HepG2 (cell line): ENCODE measurements at regions not wholly inside any gene's neighbourhood (a gene's known extent, or its start where the extent isn't known, plus 50 kb on each side); places are given as distances from the start of the nearest gene placed in this dataset. TPM values are rescaled to one million over a fixed set of nuclear protein-coding genes. Genes with fewer than 3 reads are reported as not detected.

ENCODE experiments used
- microRNA counts: library from miRNA; unstranded; fragments of <30 nt; microRNA quantifications from one replicate; lab custom pipeline; 2015
- microRNA-seq: library from miRNA; unstranded; fragments of <30 nt; microRNA quantifications from one replicate; pipeline ENCODE4, GENCODE V29; 2020
- small RNA-seq, 3 experiments: library from RNA; depleted of rRNA; stranded (forward); fragments of <200 nt; gene quantifications; one replicate each; pipeline ENCODE3, GENCODE V24; 2012; ENCODE audit warnings: low read depth in 2 of 3, low replicate concordance in 1 of 3; ENCODE audit not compliant: insufficient read length in 3 of 3, insufficient read depth in 2 of 3

MicroRNAs encoded in the stretch of these regions (microRNA counts, 767-probe panel; counts per million panel counts)
- not detected for microRNA hsa-miR-516b-5p (lab: Ali Mortazavi, UCI)
- microRNA hsa-miR-517a-3p (lab: Ali Mortazavi, UCI): not detected
- microRNA hsa-miR-517b-3p (lab: Ali Mortazavi, UCI): not detected
- microRNA hsa-miR-518b (lab: Ali Mortazavi, UCI): not detected
- microRNA hsa-miR-518c-3p (lab: Ali Mortazavi, UCI): not detected
- not detected for microRNA hsa-miR-518e-3p (lab: Ali Mortazavi, UCI)
- not detected for microRNA hsa-miR-518f-3p (lab: Ali Mortazavi, UCI)
- not detected for microRNA hsa-miR-519d (lab: Ali Mortazavi, UCI)
- microRNA hsa-miR-520b (lab: Ali Mortazavi, UCI): not detected
- microRNA hsa-miR-520c-3p (lab: Ali Mortazavi, UCI): not detected
- microRNA hsa-miR-520d-3p (lab: Ali Mortazavi, UCI): not detected
- microRNA hsa-miR-520d-5p+hsa-miR-518a-5p+hsa-miR-527 (lab: Ali Mortazavi, UCI): not detected
- not detected for microRNA hsa-miR-520g (lab: Ali Mortazavi, UCI)
- not detected for microRNA hsa-miR-521 (lab: Ali Mortazavi, UCI)
- microRNA hsa-miR-523-3p (lab: Ali Mortazavi, UCI): not detected
- microRNA hsa-miR-524-3p (lab: Ali Mortazavi, UCI): not detected
- microRNA hsa-miR-524-5p (lab: Ali Mortazavi, UCI): not detected
- not detected for microRNA hsa-miR-525-3p (lab: Ali Mortazavi, UCI)
- not detected for microRNA hsa-miR-525-5p (lab: Ali Mortazavi, UCI)
- microRNA hsa-miR-526a+hsa-miR-520c-5p+hsa-miR-518d-5p (lab: Ali Mortazavi, UCI): not detected

Small RNA genes lying in the stretch of these regions (microRNA-seq; reads per million reads assigned to microRNA genes)
- gene MIR516B2 (not detected), gene MIR517A (not detected), gene MIR517B (not detected), gene MIR518B (not detected), gene MIR518C (not detected), gene MIR518E (not detected), gene MIR518F (0.51 reads per million), gene MIR519D (not detected), gene MIR520B (not detected), gene MIR520C (not detected), gene MIR520D (not detected), gene MIR520G (not detected), gene MIR521-2 (not detected), gene MIR523 (not detected), gene MIR524 (not detected), gene MIR525 (not detected), gene MIR526A1 (not detected), gene MIR526A2 (not detected)

Small RNA genes lying in the stretch of these regions (small RNA-seq; reads per million reads assigned to genes)
- gene MIR516B2 (0 reads per million in 3 experiments), gene MIR517A (0 reads per million in 3 experiments), gene MIR517B (0 reads per million in 3 experiments), gene MIR518B (0 to 0.98 (median 0) reads per million in 3 experiments), gene MIR518E (0 reads per million in 3 experiments), gene MIR518F (0 reads per million in 3 experiments), gene MIR519D (0 reads per million in 3 experiments), gene MIR520B (0 reads per million in 3 experiments), gene MIR520C (0 reads per million in 3 experiments), gene MIR520D (0 reads per million in 3 experiments), gene MIR520G (0 to 0.33 (median 0) reads per million in 3 experiments), gene MIR521-2 (0 reads per million in 3 experiments), gene MIR525 (0 reads per million in 3 experiments), gene MIR526A1 (0 reads per million in 3 experiments), gene MIR526A2 (0 reads per million in 3 experiments), gene RNU6-803P (0 reads per million in 3 experiments)
